GM12878 (cell line): ENCODE measurements at regions not wholly inside any gene's neighbourhood (a gene's known extent, or its start where the extent isn't known, plus 50 kb on each side); places are given as distances from the start of the nearest gene placed in this dataset.

ENCODE experiments used
- ATAC-seq: fragments of 200-7000 bp; cut with Tn5 transposase; 3 replicates; pipeline ENCODE4 v1.9.1; 2020; ENCODE audit warnings: mild to moderate bottlenecking, moderate library complexity
- BruUV-seq: library from RNA; stranded (reverse); fragments of 400-500 nt; replicated peaks from 2 replicates; lab custom pipeline; 2021; lab: Mats Ljungman, UMichigan
- CTCF ChIA-PET: fragments of 300-600 bp; sonication (Branson Sonifier 250); formaldehyde crosslinking; extraction: SDS; loops from one replicate; lab custom pipeline; 2021; ENCODE audit warnings: inconsistent platforms; lab: Yijun Ruan, JAX
- POLR2A ChIA-PET: fragments of 350-600 bp; formaldehyde crosslinking; extraction: SDS; loops from one replicate; lab custom pipeline; 2021; ENCODE audit warnings: inconsistent platforms; lab: Charles Lee
- RAD21 ChIA-PET: fragments of 300-600 bp; sonication (Branson Sonifier 250); formaldehyde crosslinking; loops from one replicate; lab custom pipeline; 2023; ENCODE audit warnings: antibody characterized with exemption; ENCODE audit not compliant: unreplicated experiment; lab: Charles Lee
- SMC1A ChIA-PET: fragments of 300-600 bp; sonication (Branson Sonifier 250); formaldehyde crosslinking; loops from one replicate; lab custom pipeline; 2023; ENCODE audit not compliant: unreplicated experiment, uncharacterized antibody; lab: Charles Lee
- DNase-seq: peaks from one replicate; pipeline ENCODE4 v3.0.0-alpha.2; 2011; ENCODE audit warnings: low read depth, low spot score
- FAIRE-seq: peaks from 3 replicates; lab custom pipeline; 2011; peaks lifted over from hg19 to GRCh38; lab: Jason Lieb, UNC
- H2AFZ ChIP-seq: 2 replicates; pipeline ENCODE4 v1.6.0; 2011; ENCODE audit warnings: low read depth, low read length, control low read depth; ENCODE audit not compliant: control insufficient read depth
- H3K27ac ChIP-seq: 2 replicates; pipeline ENCODE4 v1.5.1; 2011; ENCODE audit warnings: control low read depth; ENCODE audit not compliant: control insufficient read depth, insufficient read depth
- H3K27me3 ChIP-seq, 2 experiments: replicated peaks in 1 of 2; 2 replicates each; pipeline versions ENCODE4 v1.6.0 to v1.6.1; 2011; ENCODE audit warnings: low read length in 1 of 2; ENCODE audit not compliant: control insufficient read depth in 2 of 2, insufficient read depth in 2 of 2
- H3K36me3 ChIP-seq, 2 experiments: 2 replicates each; pipeline ENCODE4 v1.5.1; 2011; ENCODE audit warnings: low read length in 1 of 2; ENCODE audit not compliant: control insufficient read depth in 2 of 2, insufficient read depth in 2 of 2
- H3K4me1 ChIP-seq: 2 replicates; pipeline ENCODE4 v1.6.1; 2011; ENCODE audit warnings: mild to moderate bottlenecking, low read length, moderate library complexity, mixed read lengths; ENCODE audit not compliant: control insufficient read depth, insufficient read depth
- H3K4me2 ChIP-seq: 2 replicates; pipeline ENCODE4 v1.6.0; 2011; ENCODE audit warnings: control low read depth; ENCODE audit not compliant: control insufficient read depth, insufficient read depth
- H3K4me3 ChIP-seq: fragments of 200-600 bp; sonication (generic); 2 replicates; pipeline ENCODE4 v1.5.1; 2016
- H3K79me2 ChIP-seq: 2 replicates; pipeline ENCODE4 v1.6.0; 2011; ENCODE audit warnings: low read length; ENCODE audit not compliant: control insufficient read depth, insufficient read depth
- H3K9ac ChIP-seq: 2 replicates; pipeline ENCODE4 v1.8.0; 2011; ENCODE audit warnings: low read length, control low read depth, mixed read lengths; ENCODE audit not compliant: control insufficient read depth, insufficient read depth
- H3K9me3 ChIP-seq: replicated peaks from 3 replicates; pipeline ENCODE4 v1.5.1; 2011; ENCODE audit warnings: mild to moderate bottlenecking, low read length; ENCODE audit not compliant: control insufficient read depth, insufficient read depth
- H4K20me1 ChIP-seq: 2 replicates; pipeline ENCODE4 v1.6.0; 2011; ENCODE audit not compliant: control insufficient read depth, insufficient read depth
- BRCA1 ChIP-seq: IDR thresholded peaks from 2 replicates; pipeline ENCODE4 v1.6.1; 2011; ENCODE audit warnings: low read depth, low read length, improper control_type of control experiment
- HDAC6 ChIP-seq: fragments of 200-600 bp; sonication (generic); IDR thresholded peaks from one replicate; pipeline ENCODE4 v1.8.0; 2017; ENCODE audit warnings: antibody characterized with exemption; ENCODE audit not compliant: unreplicated experiment
- MLLT1 ChIP-seq: fragments of 450-650 bp; IDR thresholded peaks from 2 replicates; pipeline ENCODE4 v1.6.1; 2016; ENCODE audit warnings: mild to moderate bottlenecking
- NFIC ChIP-seq: IDR thresholded peaks from 2 replicates; pipeline ENCODE4 v1.6.1; 2012; ENCODE audit warnings: low read depth, mild to moderate bottlenecking, inconsistent platforms, low read length, moderate library complexity
- NFXL1 ChIP-seq: fragments of 450-650 bp; IDR thresholded peaks from 2 replicates; pipeline ENCODE4 v1.6.1; 2017; ENCODE audit warnings: antibody characterized with exemption, mild to moderate bottlenecking, borderline replicate concordance
- POU2F2 ChIP-seq: IDR thresholded peaks from 3 replicates; pipeline ENCODE4 v1.6.1; 2011; ENCODE audit warnings: low read depth, mild to moderate bottlenecking, low read length, borderline replicate concordance
- RAD51 ChIP-seq: fragments of 450-650 bp; IDR thresholded peaks from 2 replicates; pipeline ENCODE4 v1.6.1; 2016; ENCODE audit warnings: moderate library complexity, mild to moderate bottlenecking, inconsistent platforms
- RBBP5 ChIP-seq: fragments of 200-600 bp; sonication (generic); conservative IDR thresholded peaks from 2 replicates; pipeline ENCODE4 v1.6.1; 2016
- REST ChIP-seq: IDR thresholded peaks from 2 replicates; pipeline ENCODE4 v1.6.1; 2012; ENCODE audit warnings: mild to moderate bottlenecking, low read depth, low read length
- RUNX3 ChIP-seq: IDR thresholded peaks from 2 replicates; pipeline ENCODE4 v1.6.1; 2012; ENCODE audit warnings: low read length, inconsistent platforms
- SMC3 ChIP-seq: IDR thresholded peaks from 2 replicates; pipeline ENCODE4 v1.6.1; 2011; ENCODE audit warnings: low read length, improper control_type of control experiment, borderline replicate concordance
- SP1 ChIP-seq: IDR thresholded peaks from one replicate; pipeline ENCODE4 v1.6.1; 2011; ENCODE audit warnings: low read depth, low read length
- STAT1 ChIP-seq: fragments of 450-650 bp; conservative IDR thresholded peaks from 2 replicates; pipeline ENCODE4 v1.6.1; 2014; ENCODE audit warnings: antibody characterized with exemption, mild to moderate bottlenecking
- TCF3 ChIP-seq: IDR thresholded peaks from 2 replicates; pipeline ENCODE4 v1.6.1; 2012; ENCODE audit warnings: low read depth, mild to moderate bottlenecking, low read length, borderline replicate concordance; ENCODE audit not compliant: insufficient read depth
- ZBTB11 ChIP-seq: fragments of 450-650 bp; formaldehyde crosslinking; IDR thresholded peaks from 2 replicates; pipeline ENCODE4 v1.5.0; 2022; ENCODE audit warnings: mild to moderate bottlenecking, missing genetic modification characterization
- WGBS: methylation state at CpG from one replicate; pipeline ENCODE4 v1.1.6; 2016; ENCODE audit warnings: low lambda C conversion rate; ENCODE audit not compliant: insufficient replicate concordance, insufficient coverage; ENCODE audit errors: missing lambda C conversion rate; 5-methylcytosine and 5-hydroxymethylcytosine counted together
- in situ Hi-C: fragments of 300-500 bp; cut with MboI; formaldehyde crosslinking; loops from 9 replicates; pipeline ENCODE4 v1.14.3; 2018; ENCODE audit warnings: mixed read lengths
- intact Hi-C: fragments of 100-400 bp; cut with micrococcal nuclease; formaldehyde crosslinking; loops from one replicate; pipeline ENCODE4 v1.14.2; 2022; ENCODE audit not compliant: unreplicated experiment

GRCh38 chr3:56980798-56981390, 79.6 kb upstream of the SPATA12 start:
- no peak for FAIRE-seq
- SMC1A ChIA-PET, result interaction anchor here (0.9 to 2.4 kb wide), 5 partner anchors 8 to 181 kb away, joined by 3 to 11 read pairs (median 4); no protein-coding TSS in a partner anchor
- 60% methylated on average over 5 of the region's 5 CpGs for WGBS
- TF ChIP-seq REST (no peak), BRCA1 (no peak), NFIC (no peak), SMC3 (no peak), SP1 (no peak), RAD51 (no peak), ZBTB11 (CRISPR knock-in tag) (no peak), RUNX3 (no peak), POU2F2 (no peak), NFXL1 (no peak), STAT1 (no peak), TCF3 (no peak), HDAC6 (no peak), RBBP5 (no peak), MLLT1 (no peak)

More at GRCh38 chr3:56980798-56981390, 79.6 kb upstream of the SPATA12 start:
- no peak overlapping the region for H3K4me3 ChIP-seq
- H3K4me2 ChIP-seq, result no peak overlapping the region
- no peak overlapping the region for H2AFZ ChIP-seq
- no peak overlapping the region for H3K9ac ChIP-seq
- no peaks in the 10 kb centered on the region for H3K9me3 ChIP-seq
- no TSS peak for BruUV-seq
- intact Hi-C loops, result no loop called here
- H4K20me1 ChIP-seq, result no peaks in the 10 kb centered on the region
- DNase-seq (no peak), ATAC-seq (no peak)
- CTCF ChIA-PET, result interaction anchor here (0.6 to 2.0 kb wide), 13 partner anchors 9 to 640 kb away, joined by 3 to 9 read pairs (median 3); partner anchors contain the start of gene ARHGEF3
- H3K27ac ChIP-seq, result no peak overlapping the region
- H3K27me3 ChIP-seq, result no peaks in the 10 kb centered on the region
- RAD21 ChIA-PET, result interaction anchor here (1.2 to 1.7 kb wide), 2 partner anchors 9 to 277 kb away, joined by 3 read pairs; no protein-coding TSS in a partner anchor
- in situ Hi-C loops, result no loop called here
- no peaks in the 10 kb centered on the region for H3K36me3 ChIP-seq
- POLR2A ChIA-PET, result interaction anchor here (0.5 kb wide), 1 partner anchor 307 kb away, joined by 3 read pairs; no protein-coding TSS in a partner anchor
- H3K79me2 ChIP-seq, result no peaks in the 10 kb centered on the region
- no peaks in the 10 kb centered on the region for H3K4me1 ChIP-seq
